GM21390 (cell line): ENCODE measurements at regions not wholly inside any gene's neighbourhood (a gene's known extent, or its start where the extent isn't known, plus 50 kb on each side); places are given as distances from the start of the nearest gene placed in this dataset.
"Not testable (repeated sequence)": the region's sequence is repeated elsewhere in the genome, so short reads cannot be mapped to it uniquely, and the experiment has no call there.

Source experiments
- ATAC-seq: cut with Tn5 transposase; IDR thresholded peaks from one replicate; pipeline ENCODE4 v1.9.1; 2021; ENCODE audit not compliant: unreplicated experiment

DNA sequence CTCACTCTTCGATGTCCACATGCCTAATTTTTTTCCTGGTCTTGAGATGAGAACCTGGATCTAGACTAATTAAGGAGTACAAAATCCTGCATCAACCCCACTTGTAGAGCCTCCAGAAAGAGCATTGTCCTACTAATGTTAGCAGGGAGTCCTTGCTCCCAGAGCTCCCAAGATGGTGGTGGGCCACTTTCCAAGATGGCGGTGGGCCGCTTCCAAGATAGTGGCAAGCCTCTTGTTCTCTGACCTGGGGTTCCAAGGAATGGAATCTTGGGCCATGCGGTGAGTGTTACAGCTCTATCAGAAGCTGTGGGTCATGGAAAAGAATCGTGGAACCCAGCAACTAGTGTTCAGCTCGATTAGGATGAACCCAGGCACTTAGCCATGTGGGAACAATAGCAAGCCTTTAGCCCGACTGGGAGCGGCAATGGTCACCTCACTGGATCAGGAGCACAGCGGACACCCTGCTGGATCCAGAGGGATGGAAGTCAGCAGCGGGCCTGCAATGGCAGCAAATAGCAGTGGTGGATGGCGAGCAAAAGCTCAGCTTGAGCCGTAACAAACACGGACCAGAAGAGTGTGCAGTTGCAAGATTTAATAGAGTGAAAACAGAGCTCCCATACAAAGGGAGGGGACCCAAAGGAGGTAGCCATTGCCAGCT is 1997.5 kb upstream of the RAG2 start:
- not testable (repeated sequence) for ATAC-seq

DNA sequence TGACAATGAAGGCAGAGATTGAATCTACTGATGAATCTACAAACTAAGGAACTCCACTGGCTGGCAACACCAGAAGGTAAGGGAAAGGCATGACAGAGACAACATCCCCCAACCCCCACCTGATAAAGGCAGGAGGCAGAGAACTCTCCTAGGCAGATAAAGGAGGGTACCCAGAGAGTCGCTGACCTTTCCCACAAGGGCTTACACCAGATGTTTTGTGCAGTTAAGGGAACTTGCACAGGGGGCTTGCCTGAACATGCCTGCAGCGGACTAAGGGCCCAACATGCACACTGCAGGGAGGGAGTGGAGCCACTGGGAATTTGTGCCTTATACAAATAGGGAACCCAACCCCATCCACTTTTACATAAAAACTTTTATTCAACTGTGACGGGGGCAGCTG is 1996.9 kb upstream of the RAG2 start:
- no peak for ATAC-seq

GRCh38 chr11:38593649-38594048 is 1995.6 kb upstream of the RAG2 start:
- no peak for ATAC-seq

DNA sequence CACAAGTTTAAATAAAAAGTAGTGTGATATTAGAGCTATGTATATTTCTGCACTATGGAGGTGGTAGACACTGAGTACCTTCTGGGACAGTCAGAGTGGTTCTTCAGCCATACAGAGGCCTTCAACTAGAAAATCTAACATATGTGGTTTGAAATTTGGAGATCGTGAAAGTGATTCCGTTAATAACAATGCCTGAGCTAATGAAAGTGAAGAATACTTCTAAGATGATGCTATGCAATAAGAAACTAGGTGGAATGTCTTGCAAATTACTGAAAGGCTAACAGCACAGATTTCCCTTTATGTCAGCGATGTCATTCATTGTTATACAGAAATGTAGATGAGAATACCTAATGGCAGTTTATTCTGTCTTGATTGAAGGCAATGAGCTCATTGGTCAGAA is 1984.7 kb upstream of the RAG2 start:
- ATAC-seq = no peak

GRCh38 chr11:38582151-38582550 is 1984.1 kb upstream of the RAG2 start:
- ATAC-seq = no peak

GRCh38 chr11:38577769-38578168 is 1979.7 kb upstream of the RAG2 start:
- ATAC-seq = no peak

DNA sequence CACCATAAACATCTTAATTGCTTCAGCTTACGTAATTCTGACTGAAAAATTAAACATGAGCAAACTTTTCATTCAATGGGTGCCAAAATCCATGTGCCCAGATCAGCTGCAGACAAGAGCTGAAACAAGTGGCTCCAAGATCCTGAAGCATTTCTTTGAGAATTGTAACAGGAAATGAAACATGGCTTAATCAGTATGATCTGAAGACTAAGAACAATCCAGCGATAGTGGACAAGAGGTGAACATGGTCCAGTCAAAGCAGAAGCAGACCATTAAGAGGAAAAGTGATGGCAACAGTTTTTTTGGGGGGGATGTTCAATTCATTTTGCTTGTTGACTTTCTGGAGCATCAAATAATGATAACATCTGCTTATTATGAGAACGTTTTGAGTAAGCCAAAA is 1964.5 kb upstream of the RAG2 start:
- no peak for ATAC-seq

DNA sequence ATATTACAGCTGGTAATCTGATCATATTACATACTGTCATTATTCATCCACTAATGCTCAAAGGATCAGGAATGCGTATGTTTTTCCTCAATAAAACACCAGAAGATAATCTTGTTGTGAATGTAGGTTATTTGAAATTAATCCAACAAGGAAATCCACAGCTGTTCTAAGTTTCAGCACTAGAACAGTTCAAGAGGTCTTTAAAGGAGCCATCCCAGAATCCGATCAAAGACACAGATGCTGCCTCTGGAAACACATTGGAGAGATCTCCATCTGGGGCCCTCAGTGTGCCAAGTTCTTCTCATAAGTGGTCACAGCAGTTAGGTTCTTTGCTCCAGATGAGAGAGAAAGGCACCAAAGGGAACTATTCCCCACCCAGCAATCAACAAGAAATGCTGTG is 1955.1 kb upstream of the RAG2 start:
- no peak for ATAC-seq

DNA sequence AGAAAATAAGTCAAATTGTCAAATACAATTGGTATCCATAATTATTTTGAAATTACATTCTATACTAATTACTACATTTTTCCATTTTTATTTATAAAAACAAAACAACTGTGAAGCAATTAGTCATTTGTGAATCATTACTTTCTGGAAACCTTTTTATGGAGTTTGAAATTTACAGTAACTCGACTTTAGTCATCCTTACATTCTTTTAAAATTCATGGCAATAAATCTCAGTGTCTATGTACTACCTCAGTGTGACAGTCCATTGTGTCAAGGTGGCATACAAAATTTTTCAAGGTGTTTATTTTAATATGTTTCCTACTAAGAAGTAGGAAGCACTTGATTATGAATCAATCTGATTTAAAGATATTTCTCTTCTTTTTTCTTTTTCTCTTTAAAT is 1949.4 kb upstream of the RAG2 start:
- ATAC-seq = no peak

GRCh38 chr11:38543986-38544385 is 1946.0 kb upstream of the RAG2 start:
- no peak for ATAC-seq

- ATAC-seq = no peak
These were observed 1945.3 kb upstream of the RAG2 start for GRCh38 chr11:38543311-38543710.

DNA sequence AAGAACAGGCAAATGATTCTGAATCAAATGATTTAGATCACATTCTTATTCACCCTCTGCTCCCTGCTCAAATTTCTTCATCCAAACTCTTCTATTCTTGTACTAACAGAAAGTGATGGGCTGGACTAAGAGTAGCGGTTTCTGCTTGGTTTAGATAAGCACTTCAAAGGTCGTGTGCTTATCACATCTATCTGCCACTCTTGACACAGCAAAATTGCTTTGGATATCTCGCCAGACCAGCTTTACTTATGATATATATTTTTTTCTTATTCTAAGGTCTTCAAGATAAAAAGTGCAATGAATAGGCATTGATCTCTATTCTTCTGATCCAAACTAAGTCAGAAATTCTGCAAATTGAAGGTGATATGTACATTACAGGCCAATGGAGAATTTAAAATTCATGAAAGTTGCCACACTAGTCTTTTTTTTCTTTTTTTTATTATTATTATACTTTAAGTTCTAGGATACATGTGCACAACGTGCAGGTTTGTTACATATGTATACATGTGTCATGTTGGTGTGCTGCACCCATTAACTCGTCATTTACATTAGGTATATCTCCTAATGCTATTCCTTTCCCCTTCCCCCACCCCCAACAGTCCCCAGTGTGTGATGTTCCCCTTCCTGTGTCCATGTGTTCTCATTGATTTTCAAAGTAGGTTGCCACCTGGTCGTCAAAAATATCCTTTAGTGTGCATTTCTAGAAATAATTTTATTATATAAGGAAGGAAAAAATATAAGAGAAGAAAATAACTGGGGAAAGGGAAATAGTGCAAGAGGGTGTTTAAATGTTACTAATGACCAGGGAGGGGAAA is 1941.0 kb upstream of the RAG2 start:
- no peak for ATAC-seq

- ATAC-seq = no peak
These were observed 1932.2 kb upstream of the RAG2 start for GRCh38 chr11:38530226-38530625.

DNA sequence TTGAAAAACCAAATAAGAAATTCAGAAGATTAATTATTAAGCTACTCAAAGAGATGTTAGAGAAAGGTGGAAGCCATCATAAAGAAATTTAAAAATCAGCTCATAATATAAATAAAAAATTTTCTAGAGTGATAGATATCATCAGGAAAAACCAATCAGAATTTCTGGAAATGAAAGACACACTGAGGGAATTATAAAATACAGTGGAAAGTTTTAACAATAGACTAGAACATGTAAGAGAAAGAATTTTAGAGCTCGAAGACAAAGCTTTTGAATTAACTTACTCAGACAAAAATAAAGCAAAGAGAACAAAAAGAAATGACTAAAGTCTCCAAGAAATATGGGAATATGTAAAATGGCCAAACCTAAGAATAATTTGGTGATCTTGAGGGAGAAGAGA is 1926.9 kb upstream of the RAG2 start:
- ATAC-seq = no peak

- no peak for ATAC-seq
These were observed 1920.0 kb upstream of the RAG2 start for GRCh38 chr11:38517991-38518390.

DNA sequence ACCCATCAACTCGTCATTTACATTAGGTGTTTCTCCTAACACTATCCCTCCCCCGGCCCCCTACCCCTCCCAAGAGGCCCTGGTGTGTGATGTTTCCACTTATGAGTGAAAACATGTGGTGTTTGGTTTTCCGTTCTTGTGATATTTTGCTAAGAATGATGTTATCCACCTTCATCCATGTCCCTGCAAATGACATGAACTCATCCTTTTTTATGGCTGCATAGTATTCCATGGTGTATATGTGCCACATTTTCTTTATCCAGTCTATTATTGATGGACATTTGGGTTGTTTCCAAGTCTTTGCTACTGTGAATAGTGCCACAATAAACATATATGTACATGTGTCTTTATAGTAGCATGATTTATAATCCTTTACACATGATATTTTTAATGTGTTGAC is 1914.8 kb upstream of the RAG2 start:
- not testable (repeated sequence) for ATAC-seq

DNA sequence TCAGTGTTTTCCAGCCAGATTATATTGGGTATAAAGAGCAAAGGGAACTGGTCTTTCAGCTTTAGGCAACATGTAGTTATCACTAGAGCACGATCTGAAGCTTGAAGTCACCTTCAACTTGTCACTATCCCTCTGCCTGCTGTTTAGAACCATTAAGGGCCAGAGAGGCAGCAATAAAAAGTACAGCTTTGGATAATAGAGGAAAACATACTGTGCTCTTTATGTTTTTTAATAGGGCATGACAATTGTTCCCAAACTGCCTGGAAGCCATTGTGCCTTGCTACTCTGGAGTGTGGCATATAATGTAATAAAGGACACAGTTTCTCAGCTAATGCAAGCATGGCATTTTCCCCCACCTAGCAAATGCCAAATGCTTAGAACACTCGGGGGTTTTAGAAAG is 1912.0 kb upstream of the RAG2 start:
- no peak for ATAC-seq

GRCh38 chr11:38503876-38504275 is 1905.8 kb upstream of the RAG2 start:
- no peak for ATAC-seq

DNA sequence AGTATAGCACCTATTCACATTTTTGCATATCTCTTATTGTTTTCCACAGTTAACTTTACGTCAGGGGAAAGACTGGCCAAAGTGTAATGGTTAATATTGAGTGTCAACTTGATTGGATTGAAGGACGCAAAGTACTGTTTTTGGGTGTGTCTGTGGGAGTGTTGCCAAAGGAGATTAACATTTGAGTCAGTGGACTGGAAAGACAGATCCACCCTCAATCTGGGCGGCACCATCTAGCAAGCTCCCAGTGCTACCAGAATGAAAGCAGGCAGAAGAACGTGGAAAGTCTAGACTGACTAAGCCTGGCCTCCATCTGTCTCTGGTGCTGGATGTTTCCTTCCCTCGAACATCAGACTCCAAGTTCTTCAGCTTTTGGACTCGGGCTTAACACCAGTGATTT is 1900.7 kb upstream of the RAG2 start:
- ATAC-seq = no peak

DNA sequence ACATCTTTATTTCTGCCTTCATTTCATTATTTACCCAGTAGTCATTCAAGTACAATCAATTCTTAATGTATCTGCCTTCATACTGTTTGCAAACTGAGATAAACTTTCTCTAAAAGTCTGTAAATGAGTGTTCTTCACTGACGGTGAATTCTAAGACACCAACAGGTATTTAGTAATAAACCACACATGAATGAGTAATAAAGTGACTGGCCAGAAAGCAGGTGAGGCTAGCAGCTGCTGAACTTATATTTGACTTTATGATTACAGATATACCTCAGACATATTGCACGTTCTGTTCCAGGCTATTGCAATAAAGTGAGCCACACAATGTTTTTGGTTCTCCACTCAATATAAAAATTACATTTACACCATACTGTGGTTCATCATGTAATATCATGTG is 1894.0 kb upstream of the RAG2 start:
- no peak for ATAC-seq

DNA sequence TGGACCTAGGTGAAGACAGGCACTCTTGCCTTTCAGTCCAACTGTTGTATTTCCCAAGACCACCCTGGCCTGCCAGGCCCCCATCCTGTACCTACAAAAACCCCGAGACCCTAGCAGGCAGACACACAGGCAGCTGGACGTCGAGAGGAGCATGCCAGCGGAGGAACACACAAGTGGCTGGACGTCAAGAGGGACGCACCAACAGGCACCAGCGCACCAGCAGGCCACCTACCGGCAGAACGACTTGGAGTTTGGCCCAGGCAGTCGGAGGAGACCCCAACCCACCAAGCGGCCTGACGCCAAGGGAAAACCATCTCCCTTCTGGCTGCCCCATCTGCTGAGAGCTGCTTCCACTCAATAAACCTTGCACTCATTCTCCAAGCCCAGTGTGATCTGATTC is 1883.4 kb upstream of the RAG2 start:
- ATAC-seq = no peak

DNA sequence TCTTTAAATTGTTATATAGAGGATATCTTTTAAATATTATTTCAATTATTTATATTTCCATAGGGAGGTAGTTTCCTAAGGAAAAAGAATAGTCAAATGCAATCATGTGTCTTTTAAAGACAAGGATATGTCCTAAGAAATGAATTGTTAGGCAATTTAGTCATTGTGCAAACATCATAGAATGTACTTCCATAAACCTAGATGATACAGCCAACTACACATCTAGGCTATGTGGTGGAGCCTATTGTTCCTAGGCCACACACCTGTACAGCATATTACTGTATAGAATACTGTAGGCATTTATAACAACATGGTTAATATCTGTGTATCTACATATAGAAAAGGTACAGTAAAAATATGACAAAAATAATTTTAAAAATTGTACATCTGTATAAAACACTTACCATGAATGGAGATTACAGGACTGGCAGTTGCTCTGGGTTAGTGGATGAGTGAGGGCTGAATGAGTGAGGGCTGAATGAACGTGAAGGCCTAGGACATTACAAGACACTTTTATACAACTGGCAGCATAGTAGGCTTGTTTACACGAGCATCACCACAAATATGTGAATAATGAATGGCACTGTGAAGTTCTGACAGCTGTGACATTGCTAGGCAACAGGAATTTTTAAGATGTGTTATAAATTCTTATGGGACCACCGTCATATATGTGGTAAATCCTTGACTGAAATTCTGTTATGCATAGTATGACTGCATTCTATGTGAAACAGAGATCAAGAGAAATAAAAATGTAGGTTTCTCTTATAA is 1879.0 kb upstream of the RAG2 start:
- no peak for ATAC-seq
